DMS 273 (cell line): ENCODE measurements at regions not wholly inside any gene's neighbourhood (a gene's known extent, or its start where the extent isn't known, plus 50 kb on each side); places are given as distances from the start of the nearest gene placed in this dataset.
"Not testable (repeated sequence)": the region's sequence is repeated elsewhere in the genome, so short reads cannot be mapped to it uniquely, and the experiment has no call there.

Experiments used
- DNase-seq: peaks from one replicate; lab custom pipeline; 2025; ENCODE audit not compliant: unreplicated experiment; lab: John Stamatoyannopoulos, UW

GRCh38 chr7:81487516-81487915, 282.3 kb downstream of the HGF start:
- no peak for DNase-seq

GRCh38 chr7:81484261-81484660, 285.6 kb downstream of the HGF start:
- peak; percentile 48 for DNase-seq

- peak; percentile 61 for DNase-seq
Observed at GRCh38 chr7:81482600-81483186, 287.2 kb downstream of the HGF start.

GRCh38 chr7:81478664-81479063, 291.2 kb downstream of the HGF start:
- DNase-seq: no peak

GRCh38 chr7:81478201-81478600, 291.6 kb downstream of the HGF start:
- not testable (repeated sequence) for DNase-seq

- no peak for DNase-seq
Observed at GRCh38 chr7:81473236-81473635, 296.6 kb downstream of the HGF start.

- peak; percentile 17 for DNase-seq
Observed at GRCh38 chr7:81470724-81471379, 299.0 kb downstream of the HGF start.

GRCh38 chr7:81469869-81470723, 299.8 kb downstream of the HGF start:
- peak; percentile 90 for DNase-seq

- DNase-seq: no peak
Observed at GRCh38 chr7:81469153-81469868, 300.5 kb downstream of the HGF start.

- no peak for DNase-seq
Observed at GRCh38 chr7:81468526-81468925, 301.3 kb downstream of the HGF start.

GRCh38 chr7:81467964-81468363, 301.9 kb downstream of the HGF start:
- no peak for DNase-seq

- no peak for DNase-seq
Observed at GRCh38 chr7:81462672-81463071, 307.2 kb downstream of the HGF start.

- no peak for DNase-seq
Observed at GRCh38 chr7:81460250-81461045, 309.4 kb downstream of the HGF start.

- DNase-seq: no peak
Observed at GRCh38 chr7:81459485-81459884, 310.4 kb downstream of the HGF start.

GRCh38 chr7:81457852-81458522, 311.9 kb downstream of the HGF start:
- peak; percentile 81 for DNase-seq

GRCh38 chr7:81453770-81454169, 316.1 kb downstream of the HGF start:
- not testable (repeated sequence) for DNase-seq

GRCh38 chr7:81449105-81449504, 320.7 kb downstream of the HGF start:
- DNase-seq: no peak

GRCh38 chr7:81447351-81447952, 322.4 kb downstream of the HGF start:
- peak; percentile 81 for DNase-seq

- no peak for DNase-seq
Observed at GRCh38 chr7:81446212-81446611, 323.6 kb downstream of the HGF start.

- DNase-seq: no peak
Observed at GRCh38 chr7:81445462-81445861, 324.4 kb downstream of the HGF start.
